ENCODE measurements at regions not wholly inside any gene's neighbourhood (a gene's known extent, or its start where the extent isn't known, plus 50 kb on each side); places are given as distances from the start of the nearest gene placed in this dataset.

DNA sequence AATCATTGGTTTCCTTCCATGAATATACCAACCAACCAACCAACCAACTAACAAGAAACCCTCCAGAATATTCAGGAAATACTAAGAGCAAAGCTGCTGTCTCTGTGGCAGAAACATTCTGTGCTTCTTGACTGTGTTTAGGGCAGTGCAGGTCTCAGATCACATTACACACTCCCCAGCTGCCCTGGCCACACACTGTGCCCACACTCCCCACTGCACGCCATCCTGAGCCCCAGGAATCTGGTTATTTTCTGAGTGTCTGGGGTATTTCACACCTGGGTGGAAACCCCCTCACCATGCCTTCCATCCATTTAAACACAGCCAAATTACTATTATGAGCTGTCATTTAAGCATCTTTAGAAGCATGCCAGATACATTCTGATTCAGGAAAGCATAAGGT lies 183.7 kb upstream of the ANK3 start:
- Histone ChIP-seq H3K27me3 (ENCODE audit: insufficient read depth, low read length, poor library complexity, severe bottlenecking) (no peaks in the 10 kb centered on the region), H2AFZ (ENCODE audit: low read length) (no peak overlapping the region), H4K20me1 (ENCODE audit: insufficient read depth, low read length, poor library complexity, severe bottlenecking) (no peaks in the 10 kb centered on the region), H3K4me3 (ENCODE audit: low read length, poor library complexity, severe bottlenecking) (no peak overlapping the region), H3K9ac (ENCODE audit: low read depth, low read length, poor library complexity, severe bottlenecking) (no peak overlapping the region), H3K4me2 (ENCODE audit: low read depth, low read length, poor library complexity, severe bottlenecking) (no peak overlapping the region), H3K79me2 (ENCODE audit: insufficient read depth, low read length) (no peaks in the 10 kb centered on the region), H3K36me3 (ENCODE audit: insufficient read depth, low read length) (no peaks in the 10 kb centered on the region), H3F3A (ENCODE audit: low read depth) (no peaks in the 10 kb centered on the region), H3K9me3 (ENCODE audit: insufficient read depth, low read depth, low read length) (no peaks in the 10 kb centered on the region), H3K4me1 (ENCODE audit: insufficient read depth, low read length, poor library complexity, severe bottlenecking) (no peaks in the 10 kb centered on the region), H3K9me2 (replicated peaks; ENCODE audit: low read depth, low read length) (no peaks in the 10 kb centered on the region)
- TF ChIP-seq CTCF (conservative IDR thresholded peaks at IDR 0.05; ENCODE audit: low read length) (no peak), EZH2phosphoT487 (IDR thresholded peaks at IDR 0.05; ENCODE audit: borderline replicate concordance) (no peak)

DNA sequence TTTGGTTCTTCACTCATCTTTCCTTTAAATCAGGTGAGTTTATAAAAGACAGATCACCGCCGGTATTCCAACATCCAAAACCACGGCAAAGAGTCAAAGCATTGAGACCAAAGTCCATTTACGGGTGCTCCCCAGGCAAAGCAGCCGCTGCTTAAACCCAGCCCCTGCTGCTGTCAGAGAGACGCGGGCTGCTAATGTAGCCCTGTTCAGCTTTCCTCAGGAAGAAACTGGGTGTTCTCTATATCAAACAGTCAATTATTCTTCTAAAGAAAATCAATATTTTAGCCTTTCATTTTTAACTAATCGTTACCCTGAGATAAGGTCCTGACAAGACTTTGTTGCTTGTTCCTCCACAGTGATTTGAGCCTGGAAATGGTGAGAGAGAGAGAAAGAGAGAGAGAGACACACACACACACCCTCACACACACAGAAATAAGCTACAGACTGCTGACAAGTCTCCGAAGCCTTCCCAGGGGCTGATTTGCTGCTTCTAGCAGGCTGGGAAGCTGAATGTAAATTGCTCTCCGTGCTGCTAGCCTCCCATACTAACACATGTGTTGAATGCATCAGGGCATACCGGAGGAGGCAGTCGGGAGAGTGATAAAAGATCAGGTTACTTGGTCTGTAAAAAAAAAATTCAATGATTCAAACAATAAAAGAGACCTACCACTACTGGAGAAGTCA lies 183.0 kb upstream of the ANK3 start:
- H3K79me2 ChIP-seq (ENCODE audit: insufficient read depth, low read length) = no peaks in the 10 kb centered on the region
- H3F3A ChIP-seq (ENCODE audit: low read depth) = no peaks in the 10 kb centered on the region
- H4K20me1 ChIP-seq (ENCODE audit: insufficient read depth, low read length, poor library complexity, severe bottlenecking) = no peaks in the 10 kb centered on the region
- no peak overlapping the region for H3K4me2 ChIP-seq (ENCODE audit: low read depth, low read length, poor library complexity, severe bottlenecking)
- no peak overlapping the region for H3K9ac ChIP-seq (ENCODE audit: low read depth, low read length, poor library complexity, severe bottlenecking)
- H2AFZ ChIP-seq (ENCODE audit: low read length) = no peak overlapping the region; the same call in 1 of the 2 replicates
- no peaks in the 10 kb centered on the region for H3K4me1 ChIP-seq (ENCODE audit: insufficient read depth, low read length, poor library complexity, severe bottlenecking)
- no peaks in the 10 kb centered on the region for H3K27me3 ChIP-seq (ENCODE audit: insufficient read depth, low read length, poor library complexity, severe bottlenecking)
- TF ChIP-seq EZH2phosphoT487 (IDR thresholded peaks at IDR 0.05; ENCODE audit: borderline replicate concordance) (no peak), CTCF (conservative IDR thresholded peaks at IDR 0.05; ENCODE audit: low read length) (no peak)
- H3K9me3 ChIP-seq (ENCODE audit: insufficient read depth, low read depth, low read length) = no peaks in the 10 kb centered on the region
- no peaks in the 10 kb centered on the region for H3K9me2 ChIP-seq (replicated peaks; ENCODE audit: low read depth, low read length)
- no peak overlapping the region for H3K4me3 ChIP-seq (ENCODE audit: low read length, poor library complexity, severe bottlenecking)
- no peaks in the 10 kb centered on the region for H3K36me3 ChIP-seq (ENCODE audit: insufficient read depth, low read length)

DNA sequence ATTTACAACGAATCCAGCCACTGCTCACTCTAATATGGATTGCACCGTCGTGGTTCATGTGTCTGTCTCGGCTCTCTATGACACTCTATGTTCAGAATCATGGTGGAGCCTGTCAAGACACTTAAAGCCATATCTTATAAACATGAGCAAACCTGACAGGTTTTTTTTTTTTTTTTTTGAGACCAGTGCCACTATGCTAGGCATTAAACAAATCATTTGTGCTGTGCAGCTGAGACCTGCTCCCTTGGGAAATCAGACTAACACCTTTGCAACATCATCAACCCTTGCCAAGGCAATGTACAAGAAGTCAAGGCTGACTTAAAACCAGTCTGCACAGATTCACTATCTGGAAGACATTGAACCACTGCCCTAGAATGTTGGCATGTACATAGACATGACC lies 181.2 kb upstream of the ANK3 start:
- no peaks in the 10 kb centered on the region for H4K20me1 ChIP-seq (ENCODE audit: insufficient read depth, low read length, poor library complexity, severe bottlenecking)
- H3K9me3 ChIP-seq (ENCODE audit: insufficient read depth, low read depth, low read length) = no peaks in the 10 kb centered on the region
- no peak overlapping the region for H3K9ac ChIP-seq (ENCODE audit: low read depth, low read length, poor library complexity, severe bottlenecking)
- no peaks in the 10 kb centered on the region for H3K79me2 ChIP-seq (ENCODE audit: insufficient read depth, low read length)
- no peak overlapping the region for H2AFZ ChIP-seq (ENCODE audit: low read length)
- TF ChIP-seq EZH2phosphoT487 (IDR thresholded peaks at IDR 0.05; ENCODE audit: borderline replicate concordance) (no peak), CTCF (conservative IDR thresholded peaks at IDR 0.05; ENCODE audit: low read length) (no peak)
- no peak overlapping the region for H3K4me3 ChIP-seq (ENCODE audit: low read length, poor library complexity, severe bottlenecking)
- no peaks in the 10 kb centered on the region for H3K36me3 ChIP-seq (ENCODE audit: insufficient read depth, low read length)
- H3K9me2 ChIP-seq (replicated peaks; ENCODE audit: low read depth, low read length) = no peaks in the 10 kb centered on the region
- no peaks in the 10 kb centered on the region for H3K27me3 ChIP-seq (ENCODE audit: insufficient read depth, low read length, poor library complexity, severe bottlenecking)
- H3F3A ChIP-seq (ENCODE audit: low read depth) = no peaks in the 10 kb centered on the region
- H3K4me1 ChIP-seq (ENCODE audit: insufficient read depth, low read length, poor library complexity, severe bottlenecking) = no peaks in the 10 kb centered on the region
- H3K4me2 ChIP-seq (ENCODE audit: low read depth, low read length, poor library complexity, severe bottlenecking) = no peak overlapping the region
